Epidermal melanocyte (primary cell): ENCODE measurements at regions not wholly inside any gene's neighbourhood (a gene's known extent, or its start where the extent isn't known, plus 50 kb on each side); places are given as distances from the start of the nearest gene placed in this dataset.

Source experiments
- DNase-seq: peaks from one replicate; pipeline ENCODE4 v3.0.0; 2011; ENCODE audit warnings: low spot score; ENCODE audit not compliant: insufficient read length

DNA sequence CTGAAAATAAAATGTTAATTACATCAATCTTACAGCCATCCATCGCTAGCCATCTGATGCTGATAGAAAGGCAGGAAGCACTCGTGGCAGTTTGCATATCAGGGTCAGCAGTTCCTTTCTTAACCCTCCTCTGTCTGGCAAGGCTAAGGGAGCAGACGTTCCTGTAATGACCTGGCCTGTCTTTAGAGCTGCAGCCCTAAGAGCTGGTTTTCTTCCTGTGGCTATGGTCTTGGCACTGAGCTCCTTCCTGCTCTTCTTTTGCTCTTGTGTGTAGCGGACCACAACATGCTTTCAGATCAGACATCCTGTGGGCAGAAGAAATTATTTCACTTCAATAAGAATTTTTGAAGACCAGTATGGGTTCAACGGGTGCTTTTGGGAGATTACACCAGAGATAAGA, 170.4 kb downstream of the DAD1 start:
- DNase-seq = no peak

DNA sequence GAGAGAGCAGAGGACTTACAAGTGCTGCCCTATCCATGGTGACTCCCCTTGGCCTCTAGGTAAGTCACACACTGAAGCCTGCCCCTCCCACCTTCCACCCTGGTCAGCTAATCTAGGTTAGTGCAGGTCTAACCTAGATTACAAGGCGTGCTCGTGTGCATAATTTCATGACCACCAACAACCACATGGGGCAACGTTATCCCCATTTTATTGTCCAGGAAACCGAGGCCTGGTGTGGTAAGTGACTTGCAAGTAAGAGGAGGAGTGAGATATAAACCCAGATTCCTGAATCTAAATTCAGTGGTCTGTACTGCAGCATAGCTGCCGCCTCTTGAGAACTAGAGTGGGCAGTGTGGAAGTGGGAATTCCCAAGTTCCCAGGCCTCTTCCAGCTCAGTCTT, 171.1 kb downstream of the DAD1 start:
- no peak for DNase-seq

DNA sequence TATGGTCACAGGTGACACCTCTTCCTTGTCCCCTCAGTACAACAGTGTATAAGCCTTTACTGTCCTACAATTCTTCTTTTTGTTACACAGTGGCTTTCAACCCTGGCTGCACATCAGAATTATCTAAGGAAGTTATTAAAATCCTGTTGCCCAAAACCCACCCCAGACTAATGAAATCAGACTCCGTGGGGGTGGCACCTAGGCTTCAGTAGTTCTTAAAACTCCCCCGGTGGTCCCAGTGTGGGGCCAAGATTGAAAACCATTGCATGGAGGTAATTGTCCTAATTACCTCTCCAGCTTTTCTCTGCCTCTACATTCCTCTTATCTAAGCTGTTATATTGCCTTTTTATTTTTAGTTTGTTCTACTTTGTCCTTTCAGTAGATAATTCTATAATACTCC, 172.8 kb downstream of the DAD1 start:
- DNase-seq = no peak

GRCh38 chr14:22415605-22415959, 173.4 kb downstream of the DAD1 start:
- no peak for DNase-seq

DNA sequence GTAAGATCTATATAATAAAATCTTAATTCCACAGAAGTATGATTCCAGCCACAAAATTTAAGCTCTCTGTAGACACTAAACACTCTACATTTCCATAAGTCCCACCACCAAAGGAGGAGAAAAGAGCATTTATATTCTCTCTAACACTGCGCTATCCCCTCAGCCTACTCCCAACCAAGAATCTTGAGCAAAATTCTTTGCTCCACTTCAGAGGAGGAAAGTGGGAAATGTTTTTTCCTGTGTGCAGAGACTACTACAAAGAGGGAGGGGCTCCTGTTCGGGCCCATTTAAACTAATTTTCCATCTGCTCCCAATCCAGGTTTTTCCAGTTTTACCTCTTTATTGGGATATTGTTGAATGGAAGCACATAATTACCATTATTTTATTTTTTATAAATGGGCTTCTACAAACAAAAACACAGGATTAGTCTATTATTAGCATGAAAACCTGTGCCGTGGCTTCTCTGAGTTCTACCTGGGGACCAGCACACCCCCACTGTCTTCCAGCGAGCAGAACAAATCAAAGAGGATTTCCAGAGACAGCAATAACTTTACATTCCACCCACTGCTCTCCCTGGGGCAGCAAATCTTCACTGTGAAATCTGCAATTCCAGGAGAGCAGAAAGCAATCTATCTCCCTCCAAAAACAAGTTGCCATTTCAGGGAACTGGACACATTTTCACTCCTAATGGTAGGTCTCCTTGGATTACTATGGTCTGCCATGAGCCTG, 174.0 kb downstream of the DAD1 start:
- DNase-seq = no peak

DNA sequence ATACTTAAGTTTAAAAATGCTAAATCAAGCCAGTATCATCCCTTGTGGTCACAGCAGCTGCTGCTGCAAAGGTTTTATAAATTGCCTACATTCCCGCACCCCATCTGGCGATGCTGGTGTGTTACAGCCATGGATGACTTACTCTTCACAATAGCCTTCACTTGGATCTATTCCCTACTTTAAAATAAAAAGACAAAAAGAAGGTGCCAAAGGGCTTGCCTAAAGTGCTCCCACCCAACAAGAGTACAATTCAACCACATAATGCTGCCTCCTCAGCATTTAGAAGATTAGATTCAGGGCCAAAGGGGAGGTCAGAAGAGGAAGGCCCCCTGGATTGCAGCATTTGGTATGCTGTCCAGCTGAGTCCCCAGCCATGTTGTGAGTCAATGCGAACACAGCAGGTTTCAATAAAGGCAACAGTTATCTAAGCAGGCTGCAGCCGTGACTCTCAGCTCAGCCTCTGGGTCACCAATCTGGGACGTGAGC, 176.1 kb downstream of the DAD1 start:
- no peak for DNase-seq

GRCh38 chr14:22411398-22412055, 177.5 kb downstream of the DAD1 start:
- DNase-seq = no peak

DNA sequence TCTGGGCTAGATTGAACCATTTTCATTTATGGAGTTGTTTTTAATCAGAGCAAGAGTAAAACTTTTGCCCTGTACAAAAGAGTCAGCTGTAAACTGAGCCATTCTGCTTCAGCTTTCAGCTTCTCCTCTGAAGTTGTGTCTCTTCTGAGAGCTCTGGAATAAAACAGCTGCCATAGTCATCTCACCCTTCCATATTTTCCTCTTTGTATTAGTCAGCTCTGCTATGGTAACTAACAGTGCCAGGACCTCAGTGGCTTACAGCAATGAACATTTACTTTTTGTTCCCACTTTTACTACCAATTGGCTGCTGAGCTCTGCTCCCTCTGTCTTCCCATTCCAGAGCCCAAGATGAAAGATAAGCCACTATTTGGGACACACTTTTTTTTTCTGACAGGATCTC, 178.5 kb downstream of the DAD1 start:
- no peak for DNase-seq

- DNase-seq = no peak
These were observed 180.0 kb downstream of the DAD1 start for GRCh38 chr14:22409006-22409405.

DNA sequence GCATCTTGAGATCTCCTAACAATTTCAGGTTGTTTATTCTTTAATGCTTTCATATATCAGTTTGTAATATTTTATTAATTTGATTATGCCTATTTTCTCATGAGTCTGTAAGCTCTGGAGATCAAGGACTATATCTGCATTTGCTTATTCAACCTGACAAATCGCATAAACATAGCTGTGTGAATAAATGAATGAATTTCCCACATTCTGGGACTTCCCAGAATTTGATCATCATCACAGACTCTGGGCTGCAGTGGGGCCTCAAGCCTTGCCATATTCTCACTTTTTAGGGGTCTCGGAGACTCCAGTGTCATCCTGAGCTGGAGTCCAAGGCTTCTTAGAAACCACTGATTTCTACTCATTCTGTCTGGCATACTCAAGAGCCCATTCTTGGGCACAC, 180.5 kb downstream of the DAD1 start:
- DNase-seq = no peak

GRCh38 chr14:22407033-22407432, 182.0 kb downstream of the DAD1 start:
- no peak for DNase-seq

GRCh38 chr14:22405201-22405600, 183.8 kb downstream of the DAD1 start:
- no peak for DNase-seq

DNA sequence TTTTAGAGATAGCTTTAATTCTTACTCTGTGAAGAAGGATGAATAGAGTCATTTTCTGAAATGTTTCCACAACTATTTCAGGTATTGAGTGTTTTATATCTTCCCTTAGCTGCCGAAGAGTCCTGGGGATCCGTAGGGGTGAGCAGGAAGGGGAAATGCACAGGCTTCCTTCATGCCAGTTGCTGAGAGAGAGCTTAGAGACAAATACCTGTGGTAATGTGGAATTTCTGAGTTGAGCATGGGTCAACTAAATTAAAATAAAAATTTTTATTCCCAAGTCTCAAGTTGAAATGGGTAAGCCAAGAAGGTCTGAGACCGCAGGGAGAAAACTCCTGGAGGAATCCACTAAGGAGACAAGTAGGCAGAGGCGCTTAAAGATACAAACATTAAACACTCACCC, 185.7 kb downstream of the DAD1 start:
- no peak for DNase-seq

DNA sequence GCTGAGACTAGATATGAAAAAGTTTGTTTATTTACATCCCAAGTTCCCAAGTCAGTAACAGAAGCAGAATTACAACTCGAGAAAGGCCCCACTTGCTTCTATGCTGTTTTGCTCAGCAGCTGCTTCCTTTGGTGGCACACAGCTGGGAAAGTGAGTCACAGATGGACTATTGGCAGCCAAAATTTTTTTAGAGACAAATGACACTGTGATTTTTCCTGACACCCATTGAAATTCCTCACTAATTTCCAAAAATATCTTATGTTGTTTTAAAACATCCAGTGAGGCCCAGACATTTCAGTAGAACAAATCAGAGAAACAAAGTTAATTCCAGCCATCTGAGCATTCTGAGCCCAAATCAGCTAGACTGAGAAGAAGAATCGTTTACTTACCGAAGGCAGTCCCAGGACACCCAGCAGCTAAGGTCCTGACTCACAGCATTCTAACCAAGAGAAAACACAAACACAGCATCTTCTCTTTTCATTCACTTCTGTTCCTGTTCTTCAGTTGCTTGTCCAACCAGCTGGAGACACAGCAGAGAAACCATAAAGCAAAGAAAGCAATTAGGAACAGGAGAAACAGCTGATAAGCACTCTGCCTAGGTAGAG, 188.3 kb downstream of the DAD1 start:
- no peak for DNase-seq

DNA sequence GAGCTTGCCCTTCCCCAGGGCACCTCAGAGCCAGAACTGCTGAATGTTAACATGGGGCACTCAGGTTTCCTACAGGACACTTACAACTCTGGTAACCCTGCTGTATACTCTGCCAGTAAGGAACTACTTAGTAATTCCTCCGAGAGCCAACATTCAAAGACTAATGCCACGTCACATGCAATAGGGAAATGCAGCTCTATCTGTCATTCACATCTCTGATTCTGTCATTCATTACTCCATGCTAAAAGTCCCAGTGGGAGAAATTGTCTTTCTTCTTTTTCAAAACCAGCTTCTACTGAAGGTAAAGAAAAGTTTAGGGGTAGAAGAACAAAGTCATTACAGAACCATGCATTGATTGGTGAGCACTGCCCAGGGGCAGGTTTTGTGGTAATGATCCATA, 189.2 kb downstream of the DAD1 start:
- no peak for DNase-seq

- DNase-seq = no peak
These were observed 191.7 kb downstream of the DAD1 start for GRCh38 chr14:22397221-22397737.

DNA sequence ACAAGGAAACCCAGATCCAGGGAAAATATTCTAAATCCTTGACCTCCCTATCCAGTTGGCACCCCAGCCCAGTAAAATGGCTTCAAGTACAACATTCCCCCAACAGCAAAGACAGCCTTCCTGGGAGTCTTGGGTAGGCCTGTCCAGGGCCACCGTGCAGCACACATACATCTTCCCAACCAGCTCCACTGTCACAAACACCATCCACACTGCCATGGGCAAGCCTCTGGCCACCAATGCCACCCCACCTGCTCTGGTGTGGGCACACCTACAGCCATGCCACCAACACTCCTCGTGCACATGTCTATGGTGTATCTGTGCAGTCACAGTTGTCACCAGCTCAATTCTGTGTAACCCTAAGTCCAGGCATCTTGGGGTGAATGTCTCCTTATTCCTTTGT, 193.2 kb downstream of the DAD1 start:
- no peak for DNase-seq

DNA sequence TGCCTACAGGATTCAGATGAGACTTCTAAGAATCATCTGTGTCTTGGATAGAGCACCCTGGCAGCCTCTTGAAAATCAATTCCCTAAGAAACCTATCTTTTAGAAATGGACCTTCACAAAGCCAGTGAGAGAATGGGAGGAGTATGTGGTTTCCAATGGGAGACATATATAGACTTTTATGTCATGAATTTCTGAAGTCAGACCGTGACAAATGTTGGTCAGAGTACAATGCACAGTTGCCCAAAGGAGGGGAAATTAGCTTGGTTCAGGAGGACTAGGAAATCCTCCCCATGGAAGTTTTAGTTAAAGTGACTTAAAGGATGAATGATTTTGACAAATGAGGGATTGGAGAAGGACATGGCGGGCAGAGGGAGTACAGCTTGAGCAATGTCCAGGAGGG, 194.4 kb downstream of the DAD1 start:
- DNase-seq = no peak

DNA sequence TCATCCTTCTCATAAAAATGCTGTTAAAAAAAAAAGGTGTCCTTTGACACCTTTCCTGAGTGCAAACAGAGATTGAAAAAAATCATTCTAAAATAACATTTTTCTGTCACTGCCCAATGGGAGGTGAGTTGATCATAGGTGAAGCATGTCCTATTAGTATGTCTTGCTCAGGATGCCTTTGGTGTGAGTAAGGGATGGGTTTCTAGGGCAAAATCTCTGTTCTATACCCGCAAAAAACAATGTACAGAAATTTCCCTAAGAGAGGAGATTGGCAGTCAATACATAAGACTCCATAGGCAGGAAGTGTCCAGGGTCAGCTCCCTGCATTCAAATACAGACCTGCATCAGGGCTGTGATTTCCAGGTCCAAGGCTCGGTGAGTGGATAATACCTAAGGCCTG, 195.2 kb downstream of the DAD1 start:
- no peak for DNase-seq

GRCh38 chr14:22391908-22392565, 197.0 kb downstream of the DAD1 start:
- DNase-seq = peak; percentile 40

DNA sequence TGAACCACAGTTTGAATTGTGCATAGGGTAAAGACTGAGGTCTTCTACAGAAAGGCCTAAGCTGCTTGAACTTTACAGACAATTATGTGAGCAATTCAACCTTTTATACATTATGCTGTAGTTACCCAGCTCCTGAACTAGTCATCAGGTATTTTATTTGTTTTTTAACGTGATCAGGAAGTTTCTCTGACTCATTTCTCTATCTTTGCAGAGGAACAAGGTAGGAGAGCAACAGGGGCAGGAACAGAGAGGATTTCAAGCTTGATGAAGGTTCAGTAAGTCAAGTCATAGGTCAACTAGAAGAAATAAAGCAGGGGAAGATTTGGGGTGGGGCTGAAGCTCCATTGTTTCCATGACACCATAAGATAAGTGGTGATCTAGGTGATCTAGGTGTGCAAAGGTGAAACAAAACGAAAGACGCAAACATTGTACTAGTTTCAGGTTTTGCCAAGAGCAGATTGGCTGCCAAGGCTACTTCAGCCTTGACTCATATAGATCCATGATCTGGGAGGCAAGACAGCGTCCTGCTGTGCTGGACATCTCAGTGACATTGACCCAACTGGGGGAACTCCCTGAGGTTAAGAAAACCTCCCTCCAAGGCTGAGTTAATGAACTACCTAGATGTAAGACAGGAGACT, 198.1 kb downstream of the DAD1 start:
- no peak for DNase-seq

DNA sequence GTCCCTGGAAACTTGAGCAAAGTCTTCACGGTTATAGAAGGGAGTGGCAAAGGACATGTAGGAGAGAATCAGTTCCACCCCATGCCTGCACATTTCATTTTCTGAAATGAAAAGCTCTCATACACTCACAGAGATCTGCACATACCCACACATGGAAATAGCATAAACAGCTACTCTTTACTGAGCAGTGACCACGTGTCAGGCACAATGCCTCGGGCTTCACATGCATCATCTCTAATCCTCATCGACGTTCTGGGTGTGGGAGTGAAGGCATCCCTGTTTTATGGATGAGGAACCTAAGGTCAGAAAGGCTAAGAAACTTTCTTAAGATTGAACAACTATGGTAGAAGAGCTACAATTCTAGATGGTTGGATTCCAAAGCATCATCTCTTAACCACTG, 198.8 kb downstream of the DAD1 start:
- DNase-seq = no peak
